SW480 (cell line): ENCODE measurements at regions not wholly inside any gene's neighbourhood (a gene's known extent, or its start where the extent isn't known, plus 50 kb on each side); places are given as distances from the start of the nearest gene placed in this dataset.

Experiments used
- DNase-seq: peaks from one replicate; pipeline ENCODE4 v3.0.0-alpha.2; 2016; ENCODE audit warnings: low spot score

GRCh38 chr12:90311561-90311960, 602.9 kb upstream of the ATP2B1 start:
- no peak for DNase-seq

GRCh38 chr12:90305379-90305778, 596.7 kb upstream of the ATP2B1 start:
- no peak for DNase-seq

GRCh38 chr12:90304231-90304630, 595.6 kb upstream of the ATP2B1 start:
- no peak for DNase-seq

- DNase-seq, result no peak
Observed at GRCh38 chr12:90303771-90304170, 595.1 kb upstream of the ATP2B1 start.

- no peak for DNase-seq
Observed at GRCh38 chr12:90301561-90302133, 593.0 kb upstream of the ATP2B1 start.

GRCh38 chr12:90301095-90301494, 592.5 kb upstream of the ATP2B1 start:
- no peak for DNase-seq

GRCh38 chr12:90299666-90300065, 591.0 kb upstream of the ATP2B1 start:
- no peak for DNase-seq

GRCh38 chr12:90299121-90299520, 590.5 kb upstream of the ATP2B1 start:
- DNase-seq, result no peak

GRCh38 chr12:90298289-90298948, 589.8 kb upstream of the ATP2B1 start:
- DNase-seq, result no peak

GRCh38 chr12:90295858-90296257, 587.2 kb upstream of the ATP2B1 start:
- no peak for DNase-seq

GRCh38 chr12:90292183-90292582, 583.5 kb upstream of the ATP2B1 start:
- no peak for DNase-seq

GRCh38 chr12:90290980-90291975, 582.6 kb upstream of the ATP2B1 start:
- no peak for DNase-seq

GRCh38 chr12:90287585-90287984, 578.9 kb upstream of the ATP2B1 start:
- peak; percentile 18 for DNase-seq

- DNase-seq, result no peak
Observed at GRCh38 chr12:90281154-90281868, 572.7 kb upstream of the ATP2B1 start.

- no peak for DNase-seq
Observed at GRCh38 chr12:90280564-90281058, 572.0 kb upstream of the ATP2B1 start.

GRCh38 chr12:90280033-90280432, 571.4 kb upstream of the ATP2B1 start:
- no peak for DNase-seq

GRCh38 chr12:90275088-90275487, 566.5 kb upstream of the ATP2B1 start:
- DNase-seq, result no peak

GRCh38 chr12:90274407-90274806, 565.8 kb upstream of the ATP2B1 start:
- DNase-seq, result no peak

- DNase-seq, result no peak
Observed at GRCh38 chr12:90268574-90268973, 559.9 kb upstream of the ATP2B1 start.

- DNase-seq, result no peak
Observed at GRCh38 chr12:90262251-90262650, 553.6 kb upstream of the ATP2B1 start.

GRCh38 chr12:90261283-90261682, 552.6 kb upstream of the ATP2B1 start:
- no peak for DNase-seq

GRCh38 chr12:90260136-90260535, 551.5 kb upstream of the ATP2B1 start:
- no peak for DNase-seq
